HG03159 (cell line): ENCODE measurements at regions not wholly inside any gene's neighbourhood (a gene's known extent, or its start where the extent isn't known, plus 50 kb on each side); places are given as distances from the start of the nearest gene placed in this dataset.

ENCODE experiments used
- ATAC-seq: cut with Tn5 transposase; IDR thresholded peaks from one replicate; pipeline ENCODE4 v1.9.1; 2021; ENCODE audit warnings: mild to moderate bottlenecking, moderate library complexity; ENCODE audit not compliant: unreplicated experiment

DNA sequence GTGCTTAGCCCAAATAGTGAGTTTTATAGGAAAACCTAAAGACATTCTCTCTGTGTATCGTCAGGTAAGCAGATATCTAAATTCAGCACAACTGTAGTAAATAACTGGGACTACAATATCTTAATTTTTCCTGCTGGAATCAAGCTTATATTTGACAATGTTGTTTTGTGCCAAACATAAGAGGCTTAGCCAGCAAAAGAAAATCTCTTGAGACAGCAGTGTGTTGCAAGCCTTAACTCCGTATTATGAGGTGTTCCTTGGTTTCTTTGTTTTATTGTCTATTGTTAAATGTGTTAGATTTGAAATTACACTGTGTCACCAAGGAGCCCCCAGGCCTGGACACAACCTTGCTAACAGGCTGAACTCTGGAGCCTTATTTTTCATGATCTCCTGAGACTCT lies 1570.6 kb upstream of the GOT2 start:
- ATAC-seq, result no peak

DNA sequence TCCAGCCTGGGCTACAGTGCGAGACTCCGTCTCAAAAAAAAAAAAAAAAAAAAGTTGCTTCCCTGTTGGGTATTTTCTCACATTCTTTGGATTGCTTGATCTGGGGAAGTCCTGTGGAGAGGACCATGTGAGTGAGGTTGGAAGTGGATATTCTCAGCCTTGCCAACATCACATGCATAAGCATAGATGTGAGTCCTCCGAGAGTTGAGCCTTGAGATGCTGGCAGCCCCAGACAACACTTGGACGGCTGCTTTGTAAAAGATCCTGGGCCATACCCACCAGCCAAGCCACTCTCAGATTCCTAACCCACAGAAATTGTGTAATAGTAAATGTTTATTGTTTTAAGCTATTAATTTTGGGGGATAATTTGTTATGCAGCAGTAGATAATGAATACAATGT lies 1570.0 kb upstream of the GOT2 start:
- no peak for ATAC-seq

GRCh38 chr16:60302676-60303075 lies 1568.6 kb upstream of the GOT2 start:
- ATAC-seq, result no peak

GRCh38 chr16:60302261-60302660 lies 1568.1 kb upstream of the GOT2 start:
- no peak for ATAC-seq

DNA sequence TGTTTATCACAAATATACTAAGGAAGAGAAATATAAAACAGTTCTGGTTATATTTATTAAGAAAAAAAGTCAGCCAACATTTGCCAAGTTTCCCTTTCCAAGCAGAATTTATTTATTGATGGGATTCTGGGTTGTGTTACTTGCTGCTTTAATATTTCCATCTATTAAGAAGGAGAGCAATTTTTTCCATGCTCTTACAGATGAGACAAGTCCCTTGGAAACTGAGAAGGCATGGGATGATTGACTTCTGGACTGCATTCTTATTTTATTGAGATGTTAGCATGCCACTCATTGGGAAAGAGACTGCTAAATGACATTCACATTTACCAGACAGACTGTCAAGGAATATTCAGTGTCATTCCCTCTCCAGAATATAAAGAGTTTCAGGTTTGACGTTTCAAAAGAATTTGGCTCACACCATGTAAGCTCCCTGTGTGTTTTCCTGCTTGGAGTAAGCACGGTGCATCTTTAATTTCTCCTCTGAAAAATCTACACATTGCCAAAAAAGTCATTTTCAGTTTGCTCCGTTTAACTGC lies 1565.2 kb upstream of the GOT2 start:
- no peak for ATAC-seq

- no peak for ATAC-seq
Measured at GRCh38 chr16:60295451-60295850, 1561.3 kb upstream of the GOT2 start.

GRCh38 chr16:60285794-60286193 lies 1551.7 kb upstream of the GOT2 start:
- no peak for ATAC-seq

DNA sequence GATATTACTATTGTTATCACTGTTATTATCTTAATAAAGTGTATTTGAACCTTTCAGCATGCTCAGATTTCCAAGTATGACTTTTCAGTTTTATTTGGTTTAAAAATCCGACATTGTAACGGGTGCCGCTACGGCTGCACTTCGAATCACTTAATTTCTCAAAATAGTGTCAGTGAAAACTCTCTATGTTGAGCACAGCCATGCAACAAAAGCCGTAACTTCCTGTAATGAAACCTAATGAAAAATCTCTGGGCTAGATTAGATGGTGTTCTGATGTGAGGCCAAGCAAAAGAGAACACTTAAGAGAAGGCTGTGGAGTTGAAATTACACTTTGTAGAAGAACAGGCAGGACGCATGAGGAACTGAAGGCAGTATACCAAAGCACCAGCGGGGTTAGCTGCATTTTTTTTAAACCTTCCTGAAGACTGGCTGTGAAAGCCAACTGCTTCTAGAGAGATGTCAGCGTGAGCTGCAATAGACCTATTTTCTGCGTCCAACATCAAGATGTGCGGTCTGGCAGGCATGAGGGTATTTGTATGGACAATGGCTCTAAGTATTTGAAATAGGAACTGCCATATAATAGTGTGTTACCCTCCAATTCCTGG lies 1545.0 kb upstream of the GOT2 start:
- no peak for ATAC-seq

DNA sequence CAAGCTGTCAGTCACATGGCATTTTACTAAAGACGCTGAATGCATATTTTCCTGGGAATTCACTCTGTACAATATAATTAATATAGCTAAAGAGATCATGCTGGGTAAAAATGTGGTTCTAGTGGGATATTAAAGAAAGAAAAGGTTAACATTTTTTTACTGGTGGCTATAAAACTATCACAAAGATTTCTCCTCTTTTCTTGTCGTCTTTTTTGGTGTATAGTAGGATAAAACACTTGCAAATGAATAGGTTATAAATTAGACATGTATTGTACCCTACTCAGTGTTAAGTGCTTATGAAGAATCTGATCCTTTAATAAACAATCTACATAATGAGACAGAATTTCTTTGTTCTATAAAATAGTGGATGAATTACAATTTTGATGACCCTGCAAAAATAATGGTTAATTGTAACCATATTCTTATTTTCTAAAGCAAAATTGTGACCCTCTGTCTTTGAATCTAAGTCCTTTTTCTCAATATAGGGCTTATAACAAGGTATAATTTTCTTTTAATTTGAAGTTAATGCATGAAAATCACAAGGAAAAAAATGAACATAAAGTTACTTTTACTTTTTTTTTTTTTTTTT lies 1540.4 kb upstream of the GOT2 start:
- ATAC-seq, result no peak

DNA sequence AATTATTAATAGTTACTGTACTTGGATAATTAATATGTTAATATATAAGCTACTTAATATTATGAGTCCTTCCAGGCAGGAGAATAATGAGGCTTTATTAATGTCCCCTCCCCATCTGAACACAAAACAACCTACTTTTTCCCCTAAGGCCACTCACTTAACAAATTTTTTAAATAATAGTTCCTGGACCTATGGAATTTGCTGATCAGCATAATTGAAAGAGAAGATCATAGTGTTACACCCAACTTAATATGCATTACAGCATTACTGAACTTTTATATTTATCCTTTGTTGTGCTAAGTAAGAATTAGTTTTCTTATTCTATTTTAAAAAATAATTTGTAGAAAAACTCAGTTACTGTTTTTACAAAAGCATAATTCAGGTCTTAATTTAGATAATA lies 1537.7 kb upstream of the GOT2 start:
- no peak for ATAC-seq

GRCh38 chr16:60271025-60271771 lies 1537.1 kb upstream of the GOT2 start:
- ATAC-seq, result no peak

DNA sequence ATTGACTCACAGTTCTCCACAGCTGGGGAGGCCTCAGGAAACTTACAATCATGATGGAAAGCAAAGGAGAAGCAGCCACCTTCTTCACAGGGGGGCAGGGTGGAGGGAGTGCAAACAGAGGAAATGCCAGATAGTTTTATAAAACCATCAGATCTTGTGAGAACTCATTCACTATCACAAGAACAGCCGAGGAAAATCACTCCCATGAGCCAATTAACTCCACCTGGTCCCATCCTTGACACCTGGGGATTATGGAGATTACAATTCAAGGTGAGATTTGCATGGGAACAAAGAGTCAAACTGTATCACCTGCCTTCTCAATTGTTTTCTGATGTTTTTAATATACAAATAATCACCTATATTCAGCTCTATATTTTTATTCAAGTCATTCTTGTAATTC lies 1527.3 kb upstream of the GOT2 start:
- no peak for ATAC-seq

DNA sequence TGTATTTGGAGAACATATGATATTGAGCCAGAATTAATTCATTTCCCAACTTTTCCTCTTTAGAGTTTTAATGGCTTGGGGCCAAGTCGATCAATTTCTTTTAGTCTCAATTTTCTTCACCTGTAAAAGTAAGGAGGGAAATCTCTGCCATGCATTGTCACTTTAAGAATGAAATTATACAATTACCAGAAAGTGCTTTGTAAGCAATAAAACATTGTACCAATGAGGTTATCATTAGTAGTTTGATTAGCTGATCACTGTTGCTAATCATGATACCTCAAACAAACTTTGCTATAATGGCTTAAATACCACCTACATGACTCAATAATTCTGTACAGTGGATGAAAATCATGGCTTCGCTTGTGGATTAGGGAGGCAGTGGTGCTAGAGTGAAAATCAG lies 1525.8 kb upstream of the GOT2 start:
- no peak for ATAC-seq

DNA sequence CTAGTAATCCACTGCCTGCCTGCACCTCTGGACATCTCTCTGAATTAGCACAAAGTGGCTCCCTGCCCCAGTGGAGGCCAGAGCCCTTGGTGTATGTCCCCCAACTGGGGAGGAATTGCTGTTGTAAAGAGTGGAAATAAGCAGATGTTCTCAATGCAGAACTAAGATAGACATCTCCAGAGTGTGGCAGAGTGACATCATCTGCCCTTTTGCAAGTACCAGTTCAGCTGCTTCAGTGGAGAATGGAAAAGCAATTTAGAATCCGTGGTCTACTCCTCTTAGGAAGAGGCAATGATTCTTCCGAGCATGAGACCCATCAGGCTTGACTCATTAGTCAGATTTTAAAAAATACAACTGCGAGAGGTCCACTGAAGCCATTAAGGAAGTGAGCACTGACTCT lies 1512.0 kb upstream of the GOT2 start:
- ATAC-seq, result no peak

- ATAC-seq, result no peak
Measured at GRCh38 chr16:60241671-60242070, 1507.6 kb upstream of the GOT2 start.

DNA sequence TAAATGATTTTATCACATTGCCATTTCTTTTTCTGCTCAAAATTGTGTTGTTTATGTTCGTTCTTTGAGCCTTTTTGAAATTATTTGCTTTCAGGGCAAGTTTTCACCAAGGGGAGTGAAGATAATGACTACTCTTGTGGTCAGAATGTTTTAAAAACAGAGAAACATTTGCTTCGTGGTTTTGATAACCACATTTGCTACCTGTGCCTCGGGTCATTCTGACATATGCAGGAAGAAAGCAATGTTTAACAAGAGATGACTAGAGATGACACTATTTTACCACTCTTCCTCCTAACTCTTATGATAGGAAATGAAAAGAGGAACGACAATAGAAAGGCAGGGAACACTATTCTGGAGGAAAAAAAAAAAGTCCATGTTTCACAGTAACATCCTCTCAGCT lies 1496.5 kb upstream of the GOT2 start:
- no peak for ATAC-seq

DNA sequence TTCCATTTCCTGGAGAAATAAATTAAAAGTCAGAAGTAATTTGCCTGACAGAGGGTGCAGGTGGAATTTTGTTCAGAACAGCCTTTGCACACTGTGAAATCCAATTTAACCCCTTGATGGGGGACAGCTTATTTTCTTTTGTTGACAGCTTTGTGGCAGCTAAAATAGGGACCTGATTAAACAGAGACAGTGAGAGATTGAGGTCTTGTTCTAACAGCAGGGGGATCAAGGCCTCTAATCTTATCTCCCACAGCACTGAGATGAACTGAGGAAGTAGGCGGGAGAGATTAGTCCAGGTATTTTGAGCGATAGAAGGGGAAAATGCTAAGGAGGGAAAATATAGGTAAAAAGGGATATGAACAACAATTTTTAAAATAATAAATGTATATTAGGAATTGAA lies 1491.4 kb upstream of the GOT2 start:
- no peak for ATAC-seq

- ATAC-seq, result no peak
Measured at GRCh38 chr16:60217787-60218186, 1483.7 kb upstream of the GOT2 start.

DNA sequence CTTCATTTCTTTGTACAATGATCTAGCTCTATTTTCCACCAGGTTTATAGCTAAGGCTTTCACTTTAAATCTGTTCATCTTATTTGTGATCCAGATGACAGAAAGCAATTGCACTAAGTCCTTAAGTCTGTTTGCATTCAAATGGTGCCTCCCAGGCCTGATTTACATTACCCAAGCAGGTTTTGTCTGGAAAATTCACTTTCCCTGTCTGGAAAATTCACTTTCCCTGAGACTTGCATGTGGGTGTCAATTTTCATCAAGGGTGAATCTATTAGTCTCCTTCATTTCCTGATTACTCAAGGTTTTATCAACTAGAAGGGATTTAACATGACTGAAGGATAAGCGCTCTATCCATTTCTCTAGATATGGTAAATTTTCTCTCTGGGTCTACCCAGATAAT lies 1480.2 kb upstream of the GOT2 start:
- no peak for ATAC-seq

DNA sequence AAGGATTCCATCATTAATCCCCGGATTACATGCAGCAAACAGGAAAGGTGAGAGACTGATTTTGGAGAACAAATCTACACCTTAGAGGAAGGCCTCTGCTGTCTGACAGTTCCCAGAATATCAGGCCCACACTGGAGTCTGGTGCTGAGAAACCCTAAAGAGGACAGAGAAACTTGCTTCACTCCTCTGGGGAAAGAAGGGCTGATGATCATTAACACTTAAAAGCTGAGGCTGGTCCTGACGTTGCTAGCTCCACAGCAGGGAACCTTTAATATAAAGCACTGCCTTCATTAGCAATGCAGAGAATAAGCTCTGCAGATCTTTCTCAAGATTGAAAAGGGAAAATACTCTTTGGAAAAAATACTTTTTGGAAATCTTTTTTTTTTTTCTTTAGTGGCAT lies 1472.4 kb upstream of the GOT2 start:
- ATAC-seq, result no peak

DNA sequence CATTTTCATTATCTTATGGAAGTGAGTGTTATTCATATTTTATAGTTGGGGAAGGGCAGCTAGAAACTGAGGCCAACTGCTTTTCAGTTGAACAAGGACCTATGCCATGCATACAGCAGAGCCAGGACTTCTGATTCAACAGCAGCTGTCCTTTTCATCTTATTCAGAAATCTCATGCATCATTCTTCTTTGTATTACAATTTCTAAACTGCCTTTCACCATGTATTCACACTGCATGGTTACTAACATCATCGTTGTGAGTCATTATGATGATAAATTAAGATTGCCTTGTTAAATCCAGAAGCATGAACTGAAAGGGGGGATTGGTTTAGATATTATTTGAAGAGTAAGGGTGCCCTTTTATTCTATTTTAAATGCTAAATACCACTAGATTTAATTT lies 1470.1 kb upstream of the GOT2 start:
- no peak for ATAC-seq

- no peak for ATAC-seq
Measured at GRCh38 chr16:60203525-60204124, 1469.5 kb upstream of the GOT2 start.
